Central memory CD8-positive, alpha-beta T cell (primary cell): ENCODE measurements at regions not wholly inside any gene's neighbourhood (a gene's known extent, or its start where the extent isn't known, plus 50 kb on each side); places are given as distances from the start of the nearest gene placed in this dataset.
"Not testable (repeated sequence)": the region's sequence is repeated elsewhere in the genome, so short reads cannot be mapped to it uniquely, and the experiment has no call there.

Experiments
- ATAC-seq: fragments of 150-1000 bp; cut with Tn5 transposase; replicated peaks from 2 replicates; pipeline ENCODE4 v1.10.0; 2022; ENCODE audit warnings: mild to moderate bottlenecking, moderate FRiP score, moderate number of reproducible peaks; ENCODE audit not compliant: poor library complexity, severe bottlenecking; ENCODE audit errors: extremely low read depth
- DNase-seq, 2 donors: peaks; one replicate each; pipeline ENCODE4 v3.0.0; 2021; ENCODE audit warnings: low spot score in 2 of 2
- H3K27ac Mint-ChIP-seq: one replicate; pipeline ENCODE4 v1.8.0; 2022; ENCODE audit warnings: low read depth, mild to moderate bottlenecking, moderate library complexity, mixed read lengths
- H3K27me3 Mint-ChIP-seq: one replicate; pipeline ENCODE4 v1.8.0; 2022; ENCODE audit warnings: mixed read lengths
- H3K36me3 Mint-ChIP-seq: one replicate; pipeline ENCODE4 v1.8.0; 2022; ENCODE audit warnings: mild to moderate bottlenecking, moderate library complexity, mixed read lengths; ENCODE audit not compliant: insufficient read depth
- H3K4me1 Mint-ChIP-seq: one replicate; pipeline ENCODE4 v1.8.0; 2022; ENCODE audit warnings: mixed read lengths
- H3K4me3 Mint-ChIP-seq: one replicate; pipeline ENCODE4 v1.8.0; 2022; ENCODE audit warnings: mild to moderate bottlenecking, moderate library complexity, mixed read lengths
- H3K9me3 Mint-ChIP-seq: one replicate; pipeline ENCODE4 v1.8.0; 2022; ENCODE audit warnings: mixed read lengths

DNA sequence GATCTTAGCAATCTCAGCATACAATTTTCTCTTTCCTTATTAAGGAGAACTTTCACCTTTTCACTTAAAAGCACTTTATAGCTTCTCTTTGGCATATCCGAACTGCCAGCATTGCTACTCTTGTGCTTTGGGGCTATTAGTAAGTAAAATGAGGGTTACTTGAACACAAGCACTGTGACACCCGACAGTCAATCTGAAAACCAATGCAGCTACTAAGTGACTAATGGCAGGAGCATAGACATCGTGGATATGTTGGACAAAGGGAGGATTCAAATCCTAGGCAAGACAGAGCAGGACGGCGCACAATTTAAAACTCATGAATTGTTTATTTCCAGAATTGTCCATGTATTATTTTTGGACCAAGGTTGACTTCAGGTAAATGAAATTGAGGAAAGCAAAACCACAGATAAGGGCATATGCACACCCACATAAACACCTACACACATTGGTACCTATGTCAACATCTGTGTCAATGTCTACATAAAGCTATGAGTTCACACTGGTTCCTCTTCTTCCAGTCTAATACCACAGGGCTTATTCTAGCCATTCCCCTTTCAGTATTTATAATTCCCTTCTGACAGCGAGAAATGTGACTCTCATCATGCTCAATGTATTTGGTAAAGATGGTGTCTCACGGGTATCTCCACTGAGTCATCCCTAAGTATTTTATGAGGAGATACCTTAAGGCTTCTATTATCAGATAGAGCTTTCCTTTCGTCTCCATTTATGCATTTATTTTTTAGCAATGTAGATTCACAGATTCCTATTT is 75.3 kb upstream of the RALGPS2 start:
- Mint-ChIP-seq H3K4me1 (no peaks in the 10 kb centered on the region), H3K36me3 (no peaks in the 10 kb centered on the region), H3K9me3 (no peaks in the 10 kb centered on the region), H3K4me3 (no peak overlapping the region), H3K27me3 (peaks cover 42% of the 10 kb centered on the region), H3K27ac (no peak overlapping the region)
- DNase-seq (no peak), ATAC-seq (no peak)

DNA sequence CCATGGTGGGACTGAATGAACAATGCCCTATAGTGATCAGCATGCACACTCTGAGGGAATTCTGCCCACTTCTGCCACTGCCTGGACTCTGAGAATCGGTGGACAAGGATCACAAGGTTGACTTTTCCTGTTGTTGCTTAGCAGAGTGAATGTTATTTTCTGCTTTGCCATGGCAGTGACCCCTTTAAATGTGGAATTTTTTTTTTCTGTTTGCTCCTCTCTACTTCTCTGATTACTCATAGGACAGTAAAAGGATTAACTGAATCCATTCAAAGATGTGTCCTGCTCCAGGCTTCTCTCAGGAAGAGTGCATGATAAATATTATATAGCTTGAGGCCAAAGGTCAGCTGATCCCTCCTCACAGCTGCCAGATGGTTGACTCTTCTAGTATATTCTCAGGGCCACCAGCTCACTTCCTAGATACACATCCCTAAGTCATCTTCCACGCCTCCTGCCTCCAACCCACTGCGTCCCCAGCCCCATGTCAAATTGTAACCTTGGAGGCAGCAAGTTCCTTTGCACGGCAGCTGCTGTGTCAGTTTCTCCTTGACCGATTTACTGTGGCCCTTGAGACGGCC is 74.0 kb upstream of the RALGPS2 start:
- H3K27me3 Mint-ChIP-seq, result peaks cover 32% of the 10 kb centered on the region
- ATAC-seq (no peak), DNase-seq (no peak)
- H3K9me3 Mint-ChIP-seq, result no peaks in the 10 kb centered on the region
- H3K4me3 Mint-ChIP-seq, result no peak overlapping the region
- no peaks in the 10 kb centered on the region for H3K4me1 Mint-ChIP-seq
- no peaks in the 10 kb centered on the region for H3K36me3 Mint-ChIP-seq
- H3K27ac Mint-ChIP-seq, result no peak overlapping the region

DNA sequence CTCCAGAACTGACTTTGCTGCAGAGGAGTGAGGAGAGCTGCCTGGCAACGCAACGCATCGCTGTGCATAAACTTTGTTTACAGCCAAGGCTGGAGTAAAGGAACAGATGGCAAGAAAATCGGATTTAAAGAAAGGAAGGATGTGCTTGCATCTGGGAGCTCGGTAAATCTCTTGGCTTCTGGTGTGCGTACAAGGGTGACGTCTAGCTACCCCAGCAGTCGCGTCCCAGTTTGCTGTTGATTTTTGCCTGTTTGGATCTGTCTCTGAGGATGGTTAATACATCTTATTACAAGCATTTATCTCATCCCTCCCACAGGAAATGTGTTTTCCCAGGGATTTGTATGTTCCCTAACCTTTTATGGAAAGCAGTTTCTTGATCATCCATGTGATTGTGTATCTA is 73.3 kb upstream of the RALGPS2 start:
- no peak for ATAC-seq
- no peaks in the 10 kb centered on the region for H3K4me1 Mint-ChIP-seq
- no peak for DNase-seq
- H3K27ac Mint-ChIP-seq, result no peak overlapping the region
- no peaks in the 10 kb centered on the region for H3K36me3 Mint-ChIP-seq
- peaks cover 25% of the 10 kb centered on the region for H3K27me3 Mint-ChIP-seq
- no peak overlapping the region for H3K4me3 Mint-ChIP-seq
- H3K9me3 Mint-ChIP-seq, result no peaks in the 10 kb centered on the region

DNA sequence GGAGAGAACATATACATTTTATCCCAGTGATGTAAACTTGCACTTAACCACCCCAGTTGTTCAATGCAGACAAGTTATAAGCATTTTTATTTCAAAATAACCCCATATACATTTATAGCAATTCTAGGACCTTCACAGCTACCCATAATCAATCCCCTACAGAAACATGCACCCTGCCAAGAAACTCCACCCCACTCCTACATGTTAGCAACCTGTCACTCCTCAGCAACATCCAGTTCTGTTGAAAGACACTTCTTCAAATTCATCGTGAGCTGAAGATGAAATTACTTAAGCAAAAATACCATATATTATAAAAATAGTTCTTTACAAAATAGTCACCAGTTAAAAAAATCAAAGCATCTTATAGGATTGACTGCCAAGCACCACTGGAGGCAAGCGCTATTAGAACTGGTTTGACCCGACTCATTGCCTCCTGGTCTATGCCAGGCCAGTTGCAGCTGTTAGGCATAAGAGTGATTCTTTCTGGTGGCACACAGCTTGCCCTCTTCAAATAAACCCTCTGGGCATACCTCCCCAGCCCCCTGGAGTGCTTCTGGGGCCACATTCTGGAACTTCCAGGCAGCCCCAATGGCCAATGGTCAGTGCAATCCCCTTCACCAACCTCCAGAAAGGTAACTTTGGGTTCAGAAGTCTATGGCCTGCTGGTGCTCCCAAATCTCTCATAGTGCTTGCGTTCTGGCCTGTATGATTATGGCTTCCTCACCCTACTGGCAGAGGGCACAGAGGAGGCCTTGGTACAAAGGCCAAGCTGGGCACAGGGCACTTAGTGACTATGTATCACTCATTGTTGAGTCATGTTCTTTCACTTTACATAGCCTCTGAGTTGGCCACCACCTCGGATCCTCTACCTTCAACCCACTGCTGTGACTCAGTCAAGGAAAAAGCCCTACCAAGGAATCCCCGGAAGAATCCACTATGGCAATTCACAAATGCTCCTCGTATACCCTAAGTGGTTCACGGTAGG is 72.2 kb upstream of the RALGPS2 start:
- DNase-seq, result no peak
- Mint-ChIP-seq H3K4me1 (no peaks in the 10 kb centered on the region), H3K4me3 (no peak overlapping the region), H3K36me3 (no peaks in the 10 kb centered on the region), H3K27ac (no peak overlapping the region), H3K27me3 (peaks cover 23% of the 10 kb centered on the region), H3K9me3 (no peaks in the 10 kb centered on the region)
- ATAC-seq, result no peak

DNA sequence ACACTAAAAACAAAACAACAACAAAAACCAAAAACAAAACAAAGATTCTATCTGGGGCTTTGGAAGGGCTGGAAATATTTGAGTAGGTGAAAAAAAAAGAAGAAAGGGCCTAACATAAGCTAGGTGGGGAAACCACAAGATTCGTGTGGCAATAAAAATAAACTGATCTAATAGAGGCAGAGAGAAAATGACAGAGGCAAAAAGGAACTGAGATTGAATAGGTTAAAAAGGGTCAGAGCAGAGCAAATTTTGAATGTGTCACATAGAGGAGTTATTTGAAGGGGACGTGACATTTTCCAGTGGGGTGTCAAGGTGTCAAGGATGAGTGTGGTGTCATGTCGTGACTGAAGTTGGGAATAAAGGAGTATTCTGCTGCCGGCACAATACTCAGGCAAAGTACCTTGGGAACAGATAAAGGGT is 65.2 kb upstream of the RALGPS2 start:
- no peaks in the 10 kb centered on the region for H3K4me1 Mint-ChIP-seq
- peaks cover 21% of the 10 kb centered on the region for H3K27me3 Mint-ChIP-seq
- no peaks in the 10 kb centered on the region for H3K36me3 Mint-ChIP-seq
- no peak overlapping the region for H3K4me3 Mint-ChIP-seq
- ATAC-seq (no peak), DNase-seq (no peak)
- no peak overlapping the region for H3K27ac Mint-ChIP-seq
- H3K9me3 Mint-ChIP-seq, result peaks cover 5% of the 10 kb centered on the region

DNA sequence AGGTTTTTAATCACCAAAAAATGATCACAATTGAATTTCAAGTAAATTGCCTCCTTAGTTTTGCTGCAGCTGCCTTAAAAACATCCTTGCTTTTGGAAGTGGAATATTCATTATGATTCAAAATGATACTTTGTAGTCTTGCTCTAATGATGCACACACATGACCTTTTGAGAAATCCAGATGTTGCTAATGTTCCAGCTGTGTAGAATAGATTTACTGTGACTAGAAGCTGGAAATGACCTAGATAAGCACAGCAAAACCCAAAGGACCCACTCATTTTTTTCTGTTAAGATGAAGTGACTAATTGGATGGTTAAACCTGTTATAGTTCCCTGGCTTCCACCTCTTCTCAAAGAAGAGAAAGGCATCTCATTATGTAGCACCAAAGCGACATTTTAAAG is 64.6 kb upstream of the RALGPS2 start:
- no peak for ATAC-seq
- Mint-ChIP-seq H3K4me1 (no peaks in the 10 kb centered on the region), H3K36me3 (no peaks in the 10 kb centered on the region), H3K4me3 (no peak overlapping the region), H3K27me3 (peaks cover 21% of the 10 kb centered on the region), H3K9me3 (peaks cover 5% of the 10 kb centered on the region), H3K27ac (no peak overlapping the region)
- no peak for DNase-seq

DNA sequence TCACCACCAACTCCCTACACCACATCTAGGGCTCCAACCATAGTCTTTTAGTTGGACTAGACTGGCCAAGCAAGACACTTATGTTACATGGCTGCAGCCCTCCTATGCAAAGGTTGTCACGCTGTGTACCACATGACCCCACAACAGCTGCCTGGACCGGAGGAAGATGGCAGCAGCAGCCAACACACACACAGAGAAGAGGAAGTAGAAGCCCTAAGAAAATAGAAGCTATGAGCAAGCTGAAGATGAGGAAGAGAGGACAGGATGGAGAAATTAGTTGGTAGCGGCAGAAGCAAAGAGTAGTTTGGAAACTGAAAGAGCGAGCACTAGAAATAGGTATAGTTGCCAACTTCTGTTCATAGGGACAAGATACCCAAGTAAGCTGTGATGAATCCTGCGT is 60.8 kb upstream of the RALGPS2 start:
- no peak for ATAC-seq
- Mint-ChIP-seq H3K9me3 (peaks cover 5% of the 10 kb centered on the region), H3K27ac (no peak overlapping the region), H3K27me3 (peaks cover 4% of the 10 kb centered on the region), H3K4me3 (no peak overlapping the region), H3K36me3 (no peaks in the 10 kb centered on the region), H3K4me1 (no peaks in the 10 kb centered on the region)
- no peak for DNase-seq

DNA sequence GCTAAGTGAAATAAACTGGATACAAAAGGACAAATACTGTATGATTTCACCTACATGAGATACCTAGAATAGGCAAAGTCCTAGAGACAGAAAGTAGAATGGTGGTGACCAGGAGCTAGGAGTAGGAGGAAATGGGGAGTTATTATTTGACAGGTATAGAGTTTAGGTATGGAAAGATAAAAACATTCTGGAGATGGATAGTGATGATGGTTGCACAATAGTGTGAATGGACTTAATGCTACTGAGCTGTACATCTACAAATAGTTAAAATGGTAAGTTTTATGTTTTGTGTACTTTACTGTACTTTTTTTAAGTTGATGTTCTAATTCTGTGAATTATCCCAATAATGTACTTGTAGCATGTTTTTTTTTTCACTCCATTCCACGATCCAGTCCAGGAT is 59.5 kb upstream of the RALGPS2 start:
- no peaks in the 10 kb centered on the region for H3K27me3 Mint-ChIP-seq
- H3K27ac Mint-ChIP-seq, result no peak overlapping the region
- no peak for DNase-seq
- H3K4me1 Mint-ChIP-seq, result no peaks in the 10 kb centered on the region
- no peaks in the 10 kb centered on the region for H3K36me3 Mint-ChIP-seq
- no peak for ATAC-seq
- peaks cover 5% of the 10 kb centered on the region for H3K9me3 Mint-ChIP-seq
- no peak overlapping the region for H3K4me3 Mint-ChIP-seq

DNA sequence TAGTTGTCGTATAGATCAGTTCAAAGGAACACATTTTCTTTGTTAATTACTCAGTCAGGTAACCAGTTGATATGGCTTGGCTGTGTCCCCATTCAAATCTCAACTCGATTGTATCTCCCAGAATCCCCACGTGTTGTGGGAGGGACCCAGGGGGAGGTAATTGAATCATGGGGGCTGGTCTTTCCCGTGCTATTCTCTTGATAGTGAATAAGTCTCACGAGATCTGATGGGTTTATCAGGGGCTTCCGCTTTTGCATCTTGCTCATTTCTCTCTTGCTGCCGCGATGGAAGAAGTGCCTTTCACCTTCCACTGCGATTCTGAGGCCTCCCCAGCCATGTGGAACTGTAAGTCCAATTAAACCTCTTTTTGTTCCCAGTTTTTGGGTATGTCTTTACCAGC is 58.2 kb upstream of the RALGPS2 start:
- H3K36me3 Mint-ChIP-seq, H3K27ac Mint-ChIP-seq, H3K27me3 Mint-ChIP-seq, H3K9me3 Mint-ChIP-seq, DNase-seq, H3K4me1 Mint-ChIP-seq, ATAC-seq, H3K4me3 Mint-ChIP-seq: not testable (repeated sequence)

DNA sequence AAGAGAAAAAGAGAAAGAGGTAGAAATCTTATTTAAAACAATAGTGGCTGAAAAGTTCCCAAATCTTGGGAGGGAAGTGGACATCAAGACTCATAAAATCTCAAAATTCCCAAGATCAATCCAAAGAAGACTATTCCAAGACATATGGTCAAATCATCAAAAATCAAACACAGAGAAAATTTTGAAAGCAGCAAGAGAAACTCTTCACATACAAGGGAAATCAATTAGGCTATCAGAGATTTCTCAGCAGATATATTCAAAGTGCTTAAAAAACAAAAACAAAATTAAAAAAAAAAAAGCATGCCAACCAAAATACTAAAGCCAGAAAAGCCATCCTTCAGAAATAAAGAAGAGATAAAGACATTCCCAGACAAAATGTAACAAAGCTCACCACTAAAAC is 52.6 kb upstream of the RALGPS2 start:
- peaks cover 12% of the 10 kb centered on the region for H3K9me3 Mint-ChIP-seq
- ATAC-seq, result no peak
- H3K4me3 Mint-ChIP-seq, result no peak overlapping the region
- peaks cover 10% of the 10 kb centered on the region for H3K27me3 Mint-ChIP-seq
- no peaks in the 10 kb centered on the region for H3K36me3 Mint-ChIP-seq
- H3K4me1 Mint-ChIP-seq, result no peaks in the 10 kb centered on the region
- H3K27ac Mint-ChIP-seq, result no peak overlapping the region
- no peak for DNase-seq

DNA sequence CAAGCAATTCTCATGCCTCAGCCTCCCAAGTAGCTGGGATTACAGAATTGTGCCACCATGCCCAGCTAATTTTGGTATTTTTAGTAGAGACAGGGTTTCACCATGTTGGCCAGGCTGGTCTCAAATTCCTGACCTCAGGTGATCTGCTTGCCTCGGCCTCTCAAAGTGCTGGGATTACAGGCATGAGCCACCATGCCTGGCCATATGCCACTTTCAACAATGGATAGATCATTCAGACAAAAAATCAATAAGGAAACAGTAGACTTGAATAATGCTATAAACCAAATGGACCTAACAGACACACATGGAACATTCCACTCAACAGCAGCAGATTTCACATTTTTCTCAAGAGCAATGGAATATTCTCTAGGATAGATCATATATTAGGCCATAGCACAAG is 50.5 kb upstream of the RALGPS2 start:
- H3K4me3 Mint-ChIP-seq, DNase-seq, H3K27ac Mint-ChIP-seq, H3K36me3 Mint-ChIP-seq, ATAC-seq, H3K4me1 Mint-ChIP-seq: not testable (repeated sequence)
- peaks cover 10% of the 10 kb centered on the region for H3K27me3 Mint-ChIP-seq
- peaks cover 12% of the 10 kb centered on the region for H3K9me3 Mint-ChIP-seq
